ENCODE measurements at regions not wholly inside any gene's neighbourhood (a gene's known extent, or its start where the extent isn't known, plus 50 kb on each side); places are given as distances from the start of the nearest gene placed in this dataset.

- TF ChIP-seq POLR2A (IDR thresholded peaks at IDR 0.05) (no peak), POLR2AphosphoS5 (IDR thresholded peaks at IDR 0.05) (no peak), CTCF (IDR thresholded peaks at IDR 0.05) (no peak)
Observed at GRCh38 chr14:22390824-22391461, 198.1 kb downstream of the DAD1 start.
